Esophagus muscularis mucosa (tissue), 4 donors: ENCODE measurements at regions not wholly inside any gene's neighbourhood (a gene's known extent, or its start where the extent isn't known, plus 50 kb on each side); places are given as distances from the start of the nearest gene placed in this dataset.

Source experiments
- DNase-seq: peaks from one replicate; pipeline ENCODE4 v3.0.0-alpha.2; 2017; ENCODE audit errors: extremely low spot score
- H3K27ac ChIP-seq, 4 donors: fragments of 200-600 bp; sonication (generic); replicated peaks in 1 of 4; 1 replicate in 3 of 4; 2 replicates in 1 of 4; pipeline ENCODE4 v1.5.1; 2016 to 2019; ENCODE audit warnings: mild to moderate bottlenecking in 1 of 4
- H3K27me3 ChIP-seq, 4 donors: fragments of 200-600 bp; sonication (generic); one replicate each; pipeline versions ENCODE4 v1.5.1 to v1.6.0; 2016 to 2019
- H3K36me3 ChIP-seq, 4 donors: fragments of 200-600 bp; sonication (generic); one replicate each; pipeline ENCODE4 v1.5.1; 2016 to 2019
- H3K4me1 ChIP-seq, 4 donors: fragments of 200-600 bp; sonication (generic); one replicate each; pipeline ENCODE4 v1.5.1; 2016 to 2019
- H3K4me3 ChIP-seq, 4 donors: fragments of 200-600 bp; sonication (generic); 1 replicate in 2 of 4; 2 replicates in 2 of 4; pipeline ENCODE4 v1.5.1; 2016 to 2019; ENCODE audit warnings: mild to moderate bottlenecking in 4 of 4, moderate library complexity in 1 of 4
- H3K9me3 ChIP-seq, 4 donors: fragments of 200-600 bp; sonication (generic); 1 replicate in 3 of 4; 2 replicates in 1 of 4; pipeline ENCODE4 v1.5.1; 2016 to 2019
- CTCF ChIP-seq, 3 experiments: fragments of 200-600 bp in 2 of 3; fragments of 450-650 bp in 1 of 3; sonication (generic) in 2 of 3; IDR thresholded peaks; one replicate each; pipeline ENCODE4 v1.5.1; 2017 to 2019; ENCODE audit warnings: antibody characterized with exemption in 3 of 3, mild to moderate bottlenecking in 2 of 3, moderate library complexity in 1 of 3
- EP300 ChIP-seq: sonication (generic); formaldehyde crosslinking; IDR thresholded peaks from one replicate; pipeline ENCODE4 v1.6.1; 2017; ENCODE audit warnings: antibody characterized with exemption
- POLR2A ChIP-seq: fragments of 450-650 bp; IDR thresholded peaks from one replicate; pipeline ENCODE4 v1.6.1; 2017; ENCODE audit warnings: antibody characterized with exemption, moderate library complexity, mild to moderate bottlenecking, low read depth
- POLR2AphosphoS5 ChIP-seq, 2 donors: sonication (generic); formaldehyde crosslinking; IDR thresholded peaks; one replicate each; pipeline ENCODE4 v1.6.1; 2017; ENCODE audit warnings: antibody characterized with exemption in 2 of 2
- WGBS: methylation state at CpG from one replicate; pipeline ENCODE4 v1.1.5; 2018; 5-methylcytosine and 5-hydroxymethylcytosine counted together
- intact Hi-C: fragments of 100-400 bp; cut with DNase I; formaldehyde crosslinking; loops from one replicate; pipeline ENCODE4 v1.15.1; 2023

- intact Hi-C loops: no loop called here
- no peak overlapping the region for H3K27ac ChIP-seq
- H3K4me1 ChIP-seq: no peaks in the 10 kb centered on the region
- H3K27me3 ChIP-seq: no peaks in the 10 kb centered on the region
- H3K9me3 ChIP-seq: no peaks in the 10 kb centered on the region
- DNase-seq: no peak
- 55% methylated on average over 4 of the region's 4 CpGs for WGBS
- no peaks in the 10 kb centered on the region for H3K36me3 ChIP-seq
- no peak overlapping the region for H3K4me3 ChIP-seq
- TF ChIP-seq EP300 (no peak), POLR2AphosphoS5 (IDR thresholded peaks at IDR 0.05) (no peak), POLR2A (no peak), CTCF (IDR thresholded peaks at IDR 0.05) (no peak)
Measured at GRCh38 chr9:32706004-32706724, 70.7 kb upstream of the TAF1L start.

DNA sequence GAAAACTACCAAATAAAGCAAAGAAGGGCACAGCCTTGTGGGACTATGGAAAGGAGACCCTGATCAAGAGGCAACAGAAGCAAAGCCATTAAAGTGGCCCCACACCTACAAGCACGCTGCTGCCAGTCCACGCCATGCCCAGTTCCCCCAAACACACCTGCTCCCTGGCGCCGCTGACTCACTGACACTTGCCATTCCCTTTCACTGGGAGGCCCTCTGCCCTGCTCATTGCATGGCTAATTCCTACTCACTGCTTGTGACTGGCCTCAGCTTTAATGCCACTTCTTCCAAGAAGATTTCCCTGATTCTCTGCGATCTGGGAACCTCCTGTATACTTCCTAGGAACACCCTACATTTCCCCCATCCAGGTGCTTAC, 71.2 kb upstream of the TAF1L start:
- H3K36me3 ChIP-seq: no peaks in the 10 kb centered on the region
- no peak for DNase-seq
- intact Hi-C loops: no loop called here
- no peaks in the 10 kb centered on the region for H3K4me1 ChIP-seq
- H3K27me3 ChIP-seq: no peaks in the 10 kb centered on the region
- no peak for TF ChIP-seq POLR2A
- no peak for TF ChIP-seq CTCF (IDR thresholded peaks at IDR 0.05)
- TF ChIP-seq EP300: no peak
- no peak for TF ChIP-seq POLR2AphosphoS5 (IDR thresholded peaks at IDR 0.05)
- H3K4me3 ChIP-seq: no peak overlapping the region
- H3K9me3 ChIP-seq: no peaks in the 10 kb centered on the region
- H3K27ac ChIP-seq: no peak overlapping the region
- 84% methylated on average over 5 of the region's 5 CpGs for WGBS

- TF ChIP-seq EP300: no peak
- Histone ChIP-seq H3K4me3 (no peak overlapping the region), H3K27ac (no peak overlapping the region), H3K27me3 (no peaks in the 10 kb centered on the region), H3K4me1 (no peaks in the 10 kb centered on the region), H3K9me3 (no peaks in the 10 kb centered on the region), H3K36me3 (no peaks in the 10 kb centered on the region)
- 91% methylated on average over 5 of the region's 5 CpGs for WGBS
- intact Hi-C loops: no loop called here
- no peak for DNase-seq
Measured at GRCh38 chr9:32707326-32707725, 71.9 kb upstream of the TAF1L start.

DNA sequence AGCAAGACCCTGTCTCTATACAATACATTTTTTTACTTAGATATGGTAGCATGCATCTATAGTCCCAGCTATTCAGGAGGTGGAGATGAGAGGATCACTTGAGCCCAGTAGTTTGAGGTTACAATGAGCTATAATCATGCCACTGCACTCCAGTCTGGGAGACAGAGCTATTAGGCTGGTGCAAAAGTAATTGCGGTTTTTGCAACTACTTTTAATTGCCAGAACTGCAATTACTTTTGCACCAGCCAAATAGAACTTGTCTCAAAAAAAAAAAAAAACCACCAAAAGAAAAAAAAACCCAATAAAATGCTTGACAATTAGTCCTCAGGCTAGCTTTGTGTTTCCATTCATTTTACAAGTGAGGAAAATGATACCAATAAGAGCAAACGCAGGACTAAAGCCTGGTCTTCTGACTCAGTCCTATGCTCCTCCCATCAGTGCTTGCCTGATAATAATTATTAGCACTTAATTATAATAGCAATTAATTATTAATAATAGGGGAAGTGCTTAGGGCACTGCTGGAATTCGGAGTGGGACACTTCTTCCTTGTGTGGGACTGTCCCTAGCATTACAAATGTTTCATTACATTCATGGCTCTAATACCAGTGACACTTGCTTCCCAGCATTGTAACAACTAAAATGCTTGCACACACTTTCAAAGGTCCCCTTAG, 73.1 kb upstream of the TAF1L start:
- TF ChIP-seq EP300 (no peak), CTCF (IDR thresholded peaks at IDR 0.05) (no peak), POLR2AphosphoS5 (IDR thresholded peaks at IDR 0.05) (no peak), POLR2A (no peak)
- Histone ChIP-seq H3K4me3 (no peak overlapping the region), H3K27me3 (no peaks in the 10 kb centered on the region), H3K4me1 (no peaks in the 10 kb centered on the region), H3K27ac (no peak overlapping the region), H3K9me3 (no peaks in the 10 kb centered on the region), H3K36me3 (no peaks in the 10 kb centered on the region)
- intact Hi-C loops: no loop called here
- WGBS: 61% methylated on average over 3 of the region's 3 CpGs
- no peak for DNase-seq

GRCh38 chr9:32709871-32710270, 73.5 kb upstream of the TMEM215 start:
- no peaks in the 10 kb centered on the region for H3K9me3 ChIP-seq
- DNase-seq: no peak
- intact Hi-C loops: no loop called here
- no peaks in the 10 kb centered on the region for H3K4me1 ChIP-seq
- H3K27ac ChIP-seq: no peak overlapping the region
- no peaks in the 10 kb centered on the region for H3K36me3 ChIP-seq
- no peaks in the 10 kb centered on the region for H3K27me3 ChIP-seq
- no peak overlapping the region for H3K4me3 ChIP-seq
- 98% methylated on average over 6 of the region's 6 CpGs for WGBS
- TF ChIP-seq POLR2A: no peak
- TF ChIP-seq EP300: no peak
- TF ChIP-seq CTCF (IDR thresholded peaks at IDR 0.05): no peak
- TF ChIP-seq POLR2AphosphoS5 (IDR thresholded peaks at IDR 0.05): no peak
